ENCODE measurements at regions not wholly inside any gene's neighbourhood (a gene's known extent, or its start where the extent isn't known, plus 50 kb on each side); places are given as distances from the start of the nearest gene placed in this dataset.

DNA sequence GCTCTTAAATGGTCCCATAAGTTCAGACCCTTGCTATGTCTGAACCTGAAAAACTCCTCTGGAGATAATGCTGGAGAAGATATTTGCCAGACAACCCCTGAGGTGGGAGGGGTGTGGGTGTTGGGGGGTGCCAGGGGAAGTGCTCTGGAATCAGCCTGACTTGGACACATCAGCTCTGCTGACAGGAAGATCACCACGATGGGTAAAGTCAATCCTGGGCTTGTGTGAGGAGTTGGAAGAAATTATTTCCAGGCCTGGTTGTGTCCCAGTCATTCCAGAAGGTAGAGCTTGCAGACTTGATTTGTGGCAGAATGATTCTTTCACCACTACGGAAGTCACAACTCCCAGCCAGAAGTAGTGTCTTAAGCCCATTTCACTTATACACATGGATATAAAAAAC, 60.3 kb upstream of the UNC5B start:
- no peak overlapping the region for H3K27ac ChIP-seq
- no peaks in the 10 kb centered on the region for H3K27me3 ChIP-seq (ENCODE audit: insufficient read depth, low read depth)
- no peak overlapping the region for H3K4me3 ChIP-seq (IDR thresholded peaks at IDR 0.05; ENCODE audit: insufficient read depth, low read depth, low read length)
- H3K4me1 ChIP-seq (ENCODE audit: low read depth, poor library complexity, severe bottlenecking) = no peaks in the 10 kb centered on the region
- no peaks in the 10 kb centered on the region for H3K36me3 ChIP-seq (ENCODE audit: insufficient read depth)
- no peaks in the 10 kb centered on the region for H4K20me1 ChIP-seq (ENCODE audit: insufficient read depth)
- no peak overlapping the region for H2AFZ ChIP-seq (ENCODE audit: low read depth)
- H3K79me2 ChIP-seq (ENCODE audit: insufficient read depth, low read depth) = no peaks in the 10 kb centered on the region
- H3K4me2 ChIP-seq = no peak overlapping the region
- H3K9ac ChIP-seq = no peak overlapping the region
- TF ChIP-seq, protein P1, sequence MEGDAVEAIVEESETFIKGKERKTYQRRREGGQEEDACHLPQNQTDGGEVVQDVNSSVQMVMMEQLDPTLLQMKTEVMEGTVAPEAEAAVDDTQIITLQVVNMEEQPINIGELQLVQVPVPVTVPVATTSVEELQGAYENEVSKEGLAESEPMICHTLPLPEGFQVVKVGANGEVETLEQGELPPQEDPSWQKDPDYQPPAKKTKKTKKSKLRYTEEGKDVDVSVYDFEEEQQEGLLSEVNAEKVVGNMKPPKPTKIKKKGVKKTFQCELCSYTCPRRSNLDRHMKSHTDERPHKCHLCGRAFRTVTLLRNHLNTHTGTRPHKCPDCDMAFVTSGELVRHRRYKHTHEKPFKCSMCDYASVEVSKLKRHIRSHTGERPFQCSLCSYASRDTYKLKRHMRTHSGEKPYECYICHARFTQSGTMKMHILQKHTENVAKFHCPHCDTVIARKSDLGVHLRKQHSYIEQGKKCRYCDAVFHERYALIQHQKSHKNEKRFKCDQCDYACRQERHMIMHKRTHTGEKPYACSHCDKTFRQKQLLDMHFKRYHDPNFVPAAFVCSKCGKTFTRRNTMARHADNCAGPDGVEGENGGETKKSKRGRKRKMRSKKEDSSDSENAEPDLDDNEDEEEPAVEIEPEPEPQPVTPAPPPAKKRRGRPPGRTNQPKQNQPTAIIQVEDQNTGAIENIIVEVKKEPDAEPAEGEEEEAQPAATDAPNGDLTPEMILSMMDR (conservative IDR thresholded peaks at IDR 0.05; ENCODE audit: low read depth, low read length) = no peak

DNA sequence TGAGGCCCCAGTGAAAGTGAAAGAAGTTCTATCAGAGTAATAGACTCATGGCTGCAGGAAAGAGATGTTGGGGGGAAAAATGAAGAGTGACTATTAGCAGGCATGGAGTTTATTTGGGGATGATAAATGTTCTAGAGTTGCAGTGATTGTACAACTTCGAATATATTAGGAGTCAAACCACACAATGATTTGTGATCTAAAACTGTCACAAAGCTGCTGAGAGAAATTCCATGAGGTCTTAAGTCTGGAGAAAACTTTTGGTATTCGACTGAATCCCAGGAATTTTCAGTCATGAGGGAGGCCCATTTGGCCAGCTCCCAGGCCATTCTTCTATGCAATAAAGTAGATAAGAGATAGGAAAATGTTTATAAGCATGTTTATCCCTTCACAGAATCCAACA, 55.9 kb upstream of the UNC5B start:
- H3K36me3 ChIP-seq (ENCODE audit: insufficient read depth) = no peaks in the 10 kb centered on the region
- TF ChIP-seq, protein P1 (conservative IDR thresholded peaks at IDR 0.05; ENCODE audit: low read depth, low read length) = no peak
- H3K4me2 ChIP-seq = no peak overlapping the region
- no peak overlapping the region for H3K9ac ChIP-seq
- no peak overlapping the region for H2AFZ ChIP-seq (ENCODE audit: low read depth)
- no peak overlapping the region for H3K4me3 ChIP-seq (IDR thresholded peaks at IDR 0.05; ENCODE audit: insufficient read depth, low read depth, low read length)
- H3K27ac ChIP-seq = no peak overlapping the region
- H4K20me1 ChIP-seq (ENCODE audit: insufficient read depth) = no peaks in the 10 kb centered on the region
- H3K27me3 ChIP-seq (ENCODE audit: insufficient read depth, low read depth) = no peaks in the 10 kb centered on the region
- H3K79me2 ChIP-seq (ENCODE audit: insufficient read depth, low read depth) = no peaks in the 10 kb centered on the region
- no peaks in the 10 kb centered on the region for H3K4me1 ChIP-seq (ENCODE audit: low read depth, poor library complexity, severe bottlenecking)

DNA sequence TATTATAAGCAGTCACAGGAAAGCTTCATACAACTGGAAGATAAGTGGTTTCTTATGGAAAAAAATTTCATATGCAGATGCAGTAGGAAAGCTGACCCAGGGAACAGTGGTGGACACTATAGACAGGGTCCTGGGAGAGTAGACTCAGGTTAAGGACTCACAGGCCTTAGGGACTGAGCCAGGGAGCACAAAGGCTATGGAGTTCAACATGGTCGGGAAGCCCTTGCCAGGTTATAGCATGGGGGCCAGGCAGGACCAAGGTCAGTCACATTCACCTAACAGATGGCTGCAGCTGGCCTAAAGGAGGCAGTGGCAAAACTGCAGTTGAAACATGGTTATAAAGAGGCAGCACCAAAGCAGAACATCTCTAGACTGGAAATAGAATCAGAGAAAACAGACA, 54.9 kb upstream of the UNC5B start:
- H3K4me3 ChIP-seq (IDR thresholded peaks at IDR 0.05; ENCODE audit: insufficient read depth, low read depth, low read length) = no peak overlapping the region
- H4K20me1 ChIP-seq (ENCODE audit: insufficient read depth) = no peaks in the 10 kb centered on the region
- no peak overlapping the region for H3K4me2 ChIP-seq
- H3K79me2 ChIP-seq (ENCODE audit: insufficient read depth, low read depth) = no peaks in the 10 kb centered on the region
- H3K27me3 ChIP-seq (ENCODE audit: insufficient read depth, low read depth) = no peaks in the 10 kb centered on the region
- no peaks in the 10 kb centered on the region for H3K36me3 ChIP-seq (ENCODE audit: insufficient read depth)
- no peak overlapping the region for H3K27ac ChIP-seq
- no peaks in the 10 kb centered on the region for H3K4me1 ChIP-seq (ENCODE audit: low read depth, poor library complexity, severe bottlenecking)
- H2AFZ ChIP-seq (ENCODE audit: low read depth) = no peak overlapping the region
- TF ChIP-seq, protein P1 (conservative IDR thresholded peaks at IDR 0.05; ENCODE audit: low read depth, low read length) = no peak
- no peak overlapping the region for H3K9ac ChIP-seq

DNA sequence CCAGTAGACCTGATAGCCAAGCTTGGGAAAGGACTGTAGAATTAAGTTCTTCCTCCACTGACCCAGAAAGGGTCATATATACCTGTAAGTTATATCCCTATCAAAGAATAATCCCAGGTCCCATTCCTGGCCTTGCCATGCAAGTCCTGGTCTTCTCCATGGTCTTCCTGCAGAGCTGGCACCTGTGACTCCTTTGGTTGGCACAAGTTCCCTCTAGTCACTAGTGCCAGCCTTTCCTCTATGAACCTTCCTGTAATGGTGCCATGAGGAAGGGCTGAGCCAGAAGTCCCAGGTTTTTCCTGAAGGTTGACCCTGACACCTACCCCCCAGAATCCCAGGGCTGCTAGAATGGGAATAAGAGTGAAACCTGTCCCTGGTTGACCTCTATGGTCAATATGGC, 54.1 kb upstream of the UNC5B start:
- Histone ChIP-seq H3K4me2 (no peak overlapping the region), H3K36me3 (ENCODE audit: insufficient read depth) (no peaks in the 10 kb centered on the region), H3K27me3 (ENCODE audit: insufficient read depth, low read depth) (no peaks in the 10 kb centered on the region), H3K79me2 (ENCODE audit: insufficient read depth, low read depth) (no peaks in the 10 kb centered on the region), H2AFZ (ENCODE audit: low read depth) (no peak overlapping the region), H3K9ac (no peak overlapping the region), H3K4me1 (ENCODE audit: low read depth, poor library complexity, severe bottlenecking) (no peaks in the 10 kb centered on the region), H3K4me3 (IDR thresholded peaks at IDR 0.05; ENCODE audit: insufficient read depth, low read depth, low read length) (no peak overlapping the region), H4K20me1 (ENCODE audit: insufficient read depth) (no peaks in the 10 kb centered on the region), H3K27ac (no peak overlapping the region)
- TF ChIP-seq, protein P1 (conservative IDR thresholded peaks at IDR 0.05; ENCODE audit: low read depth, low read length) = no peak

DNA sequence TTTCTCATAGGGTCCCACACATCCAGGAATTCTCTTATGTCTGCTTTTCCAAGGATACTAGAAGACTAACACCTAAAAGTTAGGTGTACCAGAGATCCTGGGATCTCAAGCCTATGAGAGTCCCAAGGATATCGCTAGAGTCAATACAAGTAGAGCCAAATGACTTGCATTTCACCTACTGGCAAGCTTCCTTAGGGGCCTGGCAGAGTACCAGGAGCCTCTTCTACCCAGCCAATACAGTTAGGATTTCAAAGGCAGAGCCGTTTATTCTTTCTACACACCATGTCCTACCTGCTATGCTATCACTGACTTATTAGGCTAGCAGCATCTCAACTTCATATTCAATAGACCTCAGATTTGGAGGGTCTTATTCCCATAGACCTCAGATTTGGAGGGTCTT, 53.5 kb upstream of the UNC5B start:
- H3K36me3 ChIP-seq (ENCODE audit: insufficient read depth) = no peaks in the 10 kb centered on the region
- no peak overlapping the region for H3K4me3 ChIP-seq (IDR thresholded peaks at IDR 0.05; ENCODE audit: insufficient read depth, low read depth, low read length)
- H3K27me3 ChIP-seq (ENCODE audit: insufficient read depth, low read depth) = no peaks in the 10 kb centered on the region
- TF ChIP-seq, protein P1 (conservative IDR thresholded peaks at IDR 0.05; ENCODE audit: low read depth, low read length) = no peak
- H3K9ac ChIP-seq = no peak overlapping the region
- no peaks in the 10 kb centered on the region for H4K20me1 ChIP-seq (ENCODE audit: insufficient read depth)
- no peak overlapping the region for H3K27ac ChIP-seq
- no peak overlapping the region for H3K4me2 ChIP-seq
- no peak overlapping the region for H2AFZ ChIP-seq (ENCODE audit: low read depth)
- H3K4me1 ChIP-seq (ENCODE audit: low read depth, poor library complexity, severe bottlenecking) = no peaks in the 10 kb centered on the region
- H3K79me2 ChIP-seq (ENCODE audit: insufficient read depth, low read depth) = no peaks in the 10 kb centered on the region

Data from KMS-11 (cell line).